ENCODE measurements at regions not wholly inside any gene's neighbourhood (a gene's known extent, or its start where the extent isn't known, plus 50 kb on each side); places are given as distances from the start of the nearest gene placed in this dataset.

DNA sequence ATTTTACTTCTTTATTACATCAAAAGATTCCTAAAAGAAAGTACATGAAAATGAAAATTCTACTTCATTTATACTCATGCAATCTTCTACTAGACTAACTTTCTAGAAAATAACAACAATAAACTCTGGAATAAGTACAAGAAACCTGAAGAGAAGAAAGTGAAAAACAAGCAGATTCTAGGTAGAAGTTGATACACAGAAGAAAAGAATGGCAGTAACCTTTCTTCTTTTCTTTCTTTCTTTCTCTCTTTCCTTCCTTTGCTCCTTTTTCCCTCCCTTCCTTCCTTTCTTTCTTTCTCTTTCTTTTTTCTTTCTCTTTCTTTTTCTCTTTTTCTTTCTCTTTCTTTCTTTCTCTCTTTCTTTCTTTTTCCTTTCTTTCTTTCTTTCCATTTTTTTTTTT, 541.7 kb upstream of the ANKRD30A start:
- TF ChIP-seq, protein P1, sequence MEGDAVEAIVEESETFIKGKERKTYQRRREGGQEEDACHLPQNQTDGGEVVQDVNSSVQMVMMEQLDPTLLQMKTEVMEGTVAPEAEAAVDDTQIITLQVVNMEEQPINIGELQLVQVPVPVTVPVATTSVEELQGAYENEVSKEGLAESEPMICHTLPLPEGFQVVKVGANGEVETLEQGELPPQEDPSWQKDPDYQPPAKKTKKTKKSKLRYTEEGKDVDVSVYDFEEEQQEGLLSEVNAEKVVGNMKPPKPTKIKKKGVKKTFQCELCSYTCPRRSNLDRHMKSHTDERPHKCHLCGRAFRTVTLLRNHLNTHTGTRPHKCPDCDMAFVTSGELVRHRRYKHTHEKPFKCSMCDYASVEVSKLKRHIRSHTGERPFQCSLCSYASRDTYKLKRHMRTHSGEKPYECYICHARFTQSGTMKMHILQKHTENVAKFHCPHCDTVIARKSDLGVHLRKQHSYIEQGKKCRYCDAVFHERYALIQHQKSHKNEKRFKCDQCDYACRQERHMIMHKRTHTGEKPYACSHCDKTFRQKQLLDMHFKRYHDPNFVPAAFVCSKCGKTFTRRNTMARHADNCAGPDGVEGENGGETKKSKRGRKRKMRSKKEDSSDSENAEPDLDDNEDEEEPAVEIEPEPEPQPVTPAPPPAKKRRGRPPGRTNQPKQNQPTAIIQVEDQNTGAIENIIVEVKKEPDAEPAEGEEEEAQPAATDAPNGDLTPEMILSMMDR (IDR thresholded peaks at IDR 0.05; ENCODE audit: low read length) = no peak
- TF ChIP-seq EZH2phosphoT487 (IDR thresholded peaks at IDR 0.05; ENCODE audit: low read length) = no peak

Data from MM.1S (cell line).